Duodenal mucosa (tissue), 2 donors: ENCODE measurements at regions not wholly inside any gene's neighbourhood (a gene's known extent, or its start where the extent isn't known, plus 50 kb on each side); places are given as distances from the start of the nearest gene placed in this dataset.

Experiments
- H3K27ac ChIP-seq: one replicate; pipeline ENCODE4 v1.7.0; 2013; ENCODE audit warnings: low read depth, low read length
- H3K27me3 ChIP-seq, 2 donors: one replicate each; pipeline ENCODE4 v1.7.0; 2013; ENCODE audit warnings: low read length in 2 of 2, control low read depth in 1 of 2; ENCODE audit not compliant: insufficient read depth in 2 of 2, control insufficient read depth in 1 of 2
- H3K36me3 ChIP-seq, 2 donors: one replicate each; pipeline ENCODE4 v1.7.0; 2013; ENCODE audit warnings: low read length in 2 of 2, control low read depth in 1 of 2; ENCODE audit not compliant: insufficient read depth in 2 of 2, control insufficient read depth in 1 of 2
- H3K4me1 ChIP-seq, 2 donors: one replicate each; pipeline ENCODE4 v1.7.0; 2013; ENCODE audit warnings: low read length in 2 of 2, control low read depth in 1 of 2; ENCODE audit not compliant: insufficient read depth in 2 of 2, control insufficient read depth in 1 of 2
- H3K4me3 ChIP-seq, 2 donors: one replicate each; pipeline ENCODE4 v1.7.0; 2013; ENCODE audit warnings: low read length in 2 of 2, low read depth in 1 of 2
- H3K9ac ChIP-seq, 2 donors: one replicate each; pipeline ENCODE4 v1.7.0; 2013; ENCODE audit warnings: low read length in 2 of 2, low read depth in 1 of 2
- H3K9me3 ChIP-seq, 2 donors: one replicate each; pipeline ENCODE4 v1.7.0; 2013; ENCODE audit warnings: low read length in 2 of 2, control low read depth in 1 of 2; ENCODE audit not compliant: control insufficient read depth in 1 of 2

DNA sequence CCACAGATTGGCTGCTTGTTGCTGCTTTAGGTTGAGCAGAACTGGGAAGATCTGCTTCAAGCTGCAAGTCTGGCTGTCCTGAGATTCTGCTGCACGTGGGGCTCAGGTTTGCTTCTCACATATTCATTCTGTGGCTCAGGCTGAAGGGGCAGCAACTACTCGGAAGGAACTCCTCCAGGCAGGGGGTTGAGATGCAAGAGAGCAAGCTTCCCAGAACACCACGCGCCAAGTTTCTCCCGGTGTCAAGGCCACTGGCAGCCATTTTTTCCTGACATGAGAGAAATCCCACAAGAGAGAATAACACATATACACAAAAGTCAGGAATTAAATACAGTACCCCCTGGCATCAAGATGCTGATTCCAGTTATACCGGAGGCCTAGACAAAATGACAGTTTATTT is 887.6 kb upstream of the SLC10A2 start:
- H3K9me3 ChIP-seq: no peaks in the 10 kb centered on the region
- H3K27ac ChIP-seq: no peak overlapping the region
- no peaks in the 10 kb centered on the region for H3K27me3 ChIP-seq
- no peak overlapping the region for H3K4me3 ChIP-seq
- no peak overlapping the region for H3K9ac ChIP-seq
- no peaks in the 10 kb centered on the region for H3K36me3 ChIP-seq
- no peaks in the 10 kb centered on the region for H3K4me1 ChIP-seq

DNA sequence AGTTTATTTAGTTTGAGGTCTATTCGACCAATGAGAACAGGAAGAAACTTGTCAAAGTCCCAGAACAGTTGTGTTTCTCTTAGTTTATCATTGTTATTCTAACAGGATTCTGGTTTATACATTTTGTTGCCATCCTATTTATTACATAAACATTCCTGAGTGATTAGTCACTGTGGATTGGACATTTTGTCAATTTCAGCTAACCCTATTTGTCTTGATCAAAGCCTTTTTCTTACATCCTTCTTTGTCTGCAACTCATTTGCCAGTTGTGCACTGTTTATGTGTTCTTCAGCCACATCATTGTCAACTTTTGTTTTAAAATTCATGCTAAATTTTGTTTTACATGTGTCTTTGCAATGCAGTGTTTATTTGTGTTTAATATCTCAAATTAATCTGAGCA is 886.0 kb upstream of the SLC10A2 start:
- H3K36me3 ChIP-seq: no peaks in the 10 kb centered on the region
- H3K4me1 ChIP-seq: no peaks in the 10 kb centered on the region
- no peaks in the 10 kb centered on the region for H3K9me3 ChIP-seq
- no peaks in the 10 kb centered on the region for H3K27me3 ChIP-seq
- no peak overlapping the region for H3K9ac ChIP-seq
- no peak overlapping the region for H3K4me3 ChIP-seq
- H3K27ac ChIP-seq: no peak overlapping the region

DNA sequence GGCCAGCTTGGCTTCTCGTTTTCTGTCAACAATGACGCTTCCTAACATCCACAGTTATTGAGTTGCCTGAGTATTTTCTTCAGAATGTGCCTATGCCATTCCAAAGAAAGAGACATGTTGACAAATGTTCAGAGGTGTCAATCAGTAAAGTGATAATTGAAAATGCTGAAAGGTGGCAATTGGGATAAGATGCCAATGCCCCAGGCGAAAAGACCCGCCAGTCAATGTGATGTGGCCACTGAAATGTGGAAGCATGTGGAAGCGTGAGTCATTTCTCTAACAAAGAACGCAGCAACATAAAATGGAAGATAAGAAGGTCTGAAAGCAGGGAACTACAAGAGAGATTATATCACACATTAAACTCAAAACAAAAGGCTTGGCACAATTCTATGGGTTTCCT is 882.2 kb upstream of the SLC10A2 start:
- Histone ChIP-seq H3K4me1 (no peaks in the 10 kb centered on the region), H3K27me3 (no peaks in the 10 kb centered on the region), H3K9me3 (no peaks in the 10 kb centered on the region), H3K27ac (no peak overlapping the region), H3K9ac (no peak overlapping the region), H3K36me3 (no peaks in the 10 kb centered on the region), H3K4me3 (no peak overlapping the region)

DNA sequence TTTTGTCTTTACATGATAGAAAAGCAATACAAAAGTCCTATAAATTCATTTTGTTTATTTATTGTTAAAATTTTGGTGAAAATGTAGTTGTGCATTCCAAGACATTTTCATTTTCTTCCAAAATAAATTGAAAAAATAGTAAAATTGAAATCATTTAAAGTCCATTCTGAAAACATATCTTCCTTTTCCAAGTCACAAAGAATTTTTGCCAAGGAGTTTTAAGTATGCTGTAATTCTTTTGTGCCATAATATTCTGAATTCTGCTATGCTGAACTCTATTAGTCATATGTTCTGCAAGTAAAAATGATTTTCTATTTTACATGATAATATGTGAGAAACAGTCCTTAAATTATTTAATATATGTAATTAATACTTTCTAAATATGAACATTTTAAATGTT is 879.6 kb upstream of the SLC10A2 start:
- no peak overlapping the region for H3K4me3 ChIP-seq
- H3K9me3 ChIP-seq: no peaks in the 10 kb centered on the region
- no peaks in the 10 kb centered on the region for H3K36me3 ChIP-seq
- no peak overlapping the region for H3K9ac ChIP-seq
- no peaks in the 10 kb centered on the region for H3K27me3 ChIP-seq
- H3K4me1 ChIP-seq: no peaks in the 10 kb centered on the region
- no peak overlapping the region for H3K27ac ChIP-seq

DNA sequence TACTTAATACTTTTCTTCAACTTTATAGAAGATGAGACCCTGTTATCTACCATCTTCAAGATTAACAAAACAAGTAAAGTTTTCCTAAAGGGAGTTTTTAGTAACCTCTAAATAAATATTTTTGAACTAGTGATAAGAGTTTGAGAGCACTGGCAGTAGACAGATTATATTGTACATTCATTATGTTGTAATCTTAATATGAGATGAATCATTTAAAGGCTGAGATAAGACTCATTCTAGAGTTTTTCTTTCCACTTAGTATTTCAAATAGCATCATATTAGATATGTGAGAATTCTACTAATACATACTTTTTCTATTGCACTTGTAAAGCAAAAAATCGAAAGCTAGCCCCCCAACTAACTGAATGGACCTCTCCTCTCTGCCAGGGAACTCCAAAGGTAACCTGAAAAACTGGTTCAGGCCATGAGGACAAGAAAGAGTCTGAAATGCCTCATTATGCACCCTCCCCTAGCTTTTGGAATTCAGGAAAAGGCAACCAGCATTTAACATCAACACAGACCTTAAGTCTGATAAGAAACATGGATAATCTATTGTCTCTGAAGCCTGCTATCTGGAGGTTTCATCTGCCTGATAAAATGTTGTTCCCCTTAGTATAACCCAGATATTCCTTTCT is 875.4 kb upstream of the SLC10A2 start:
- Histone ChIP-seq H3K4me1 (no peaks in the 10 kb centered on the region), H3K27ac (no peak overlapping the region), H3K36me3 (no peaks in the 10 kb centered on the region), H3K9ac (no peak overlapping the region), H3K27me3 (no peaks in the 10 kb centered on the region), H3K4me3 (no peak overlapping the region), H3K9me3 (no peaks in the 10 kb centered on the region)

DNA sequence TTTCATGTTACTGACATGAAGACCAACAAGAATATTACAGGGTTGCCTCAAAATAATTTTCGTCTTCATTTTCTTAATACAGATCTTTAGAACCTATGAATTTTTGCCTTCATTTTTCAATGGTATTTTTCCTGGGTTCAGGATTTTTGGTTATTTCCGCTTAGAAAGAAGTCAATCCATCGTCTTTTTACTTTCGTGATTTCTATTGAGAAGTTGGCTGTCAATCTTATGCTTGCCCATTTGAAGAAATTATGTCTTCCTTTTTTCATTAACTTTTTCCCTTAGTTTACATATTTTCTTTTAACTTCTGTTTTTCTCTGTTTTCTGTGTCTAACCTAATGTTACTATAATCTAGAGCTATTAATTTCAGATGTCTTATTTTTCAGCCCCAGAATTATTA is 868.9 kb upstream of the SLC10A2 start:
- Histone ChIP-seq H3K27me3 (no peaks in the 10 kb centered on the region), H3K4me3 (no peak overlapping the region), H3K36me3 (no peaks in the 10 kb centered on the region), H3K27ac (no peak overlapping the region), H3K9me3 (peaks cover 0 to 2% of the 10 kb centered on the region in 2 donors), H3K4me1 (no peaks in the 10 kb centered on the region), H3K9ac (no peak overlapping the region)

DNA sequence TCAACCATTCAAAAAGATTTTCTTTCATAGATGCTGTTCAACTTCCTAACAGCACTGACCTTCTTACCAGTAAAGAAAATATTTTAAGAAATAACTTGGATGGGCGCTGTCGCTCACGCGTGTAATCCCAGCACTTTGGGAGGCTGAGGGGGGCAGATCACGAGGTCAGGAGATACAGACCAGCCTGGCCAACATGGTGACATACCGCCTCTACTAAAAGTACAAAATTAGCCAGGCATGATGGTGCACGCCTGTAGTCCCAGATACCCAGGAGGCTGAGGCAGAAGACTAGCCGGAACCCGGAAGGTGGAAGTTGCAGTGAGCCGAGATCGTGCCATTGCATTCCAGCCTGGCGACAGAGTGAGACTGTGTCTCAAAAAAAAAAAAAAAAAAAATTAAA is 865.7 kb upstream of the SLC10A2 start:
- Histone ChIP-seq H3K4me3 (no peak overlapping the region), H3K9ac (no peak overlapping the region), H3K9me3 (peaks cover 0 to 2% of the 10 kb centered on the region in 2 donors)

DNA sequence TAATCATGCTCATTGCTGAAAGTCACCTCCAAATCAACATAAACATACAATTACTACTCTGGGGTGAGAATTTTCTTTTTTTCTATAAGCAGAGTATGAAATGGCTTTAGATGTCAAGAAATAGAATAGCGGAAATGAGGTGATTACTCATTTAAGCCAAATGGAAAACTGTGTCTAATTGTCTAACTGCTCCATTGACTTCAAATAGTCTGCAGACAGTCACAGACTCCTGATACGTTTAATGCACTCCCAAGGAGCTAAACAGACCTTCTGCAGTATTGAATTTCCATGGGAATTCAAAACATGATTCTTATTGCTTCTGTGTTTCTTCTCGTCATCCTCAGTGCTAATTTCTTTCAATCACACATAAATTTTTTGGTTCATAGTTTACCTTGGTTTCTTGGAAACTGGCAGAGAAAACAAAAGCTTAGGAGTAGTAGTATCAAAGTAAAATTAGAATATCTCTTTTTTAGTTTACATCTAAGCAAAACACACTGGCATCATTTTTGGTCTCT is 865.2 kb upstream of the SLC10A2 start:
- no peak overlapping the region for H3K9ac ChIP-seq
- peaks cover 0 to 2% of the 10 kb centered on the region in 2 donors for H3K9me3 ChIP-seq
- H3K4me3 ChIP-seq: no peak overlapping the region
- no peaks in the 10 kb centered on the region for H3K27me3 ChIP-seq
- H3K36me3 ChIP-seq: no peaks in the 10 kb centered on the region
- H3K27ac ChIP-seq: no peak overlapping the region
- no peaks in the 10 kb centered on the region for H3K4me1 ChIP-seq

More for the DNA sequence above, 865.7 kb upstream of the SLC10A2 start:
- H3K4me1 ChIP-seq: no peaks in the 10 kb centered on the region
- no peaks in the 10 kb centered on the region for H3K27me3 ChIP-seq
- H3K36me3 ChIP-seq: no peaks in the 10 kb centered on the region
- H3K27ac ChIP-seq: no peak overlapping the region

DNA sequence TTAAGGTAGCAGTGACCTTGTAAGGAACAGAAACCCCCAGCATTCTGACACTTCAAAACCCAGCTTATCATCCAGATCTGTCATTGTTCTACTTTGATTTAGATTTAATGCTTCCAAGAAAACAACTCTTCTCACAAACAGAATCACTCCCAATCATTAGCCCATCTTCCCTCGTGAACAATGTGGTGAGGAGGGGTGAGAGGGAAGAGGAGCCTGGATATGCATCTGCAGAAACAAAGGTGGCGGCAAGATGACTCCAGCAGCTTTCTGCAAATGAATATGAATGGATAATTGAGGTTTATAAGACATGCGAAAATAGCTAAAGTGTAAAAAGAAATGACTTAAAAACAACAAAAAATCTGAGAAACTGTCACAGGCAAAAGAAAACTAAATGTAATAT is 859.9 kb upstream of the SLC10A2 start:
- no peak overlapping the region for H3K27ac ChIP-seq
- H3K4me1 ChIP-seq: no peaks in the 10 kb centered on the region
- H3K36me3 ChIP-seq: no peaks in the 10 kb centered on the region
- H3K4me3 ChIP-seq: no peak overlapping the region
- peaks cover 0 to 2% of the 10 kb centered on the region in 2 donors for H3K9me3 ChIP-seq
- H3K9ac ChIP-seq: no peak overlapping the region
- H3K27me3 ChIP-seq: no peaks in the 10 kb centered on the region

DNA sequence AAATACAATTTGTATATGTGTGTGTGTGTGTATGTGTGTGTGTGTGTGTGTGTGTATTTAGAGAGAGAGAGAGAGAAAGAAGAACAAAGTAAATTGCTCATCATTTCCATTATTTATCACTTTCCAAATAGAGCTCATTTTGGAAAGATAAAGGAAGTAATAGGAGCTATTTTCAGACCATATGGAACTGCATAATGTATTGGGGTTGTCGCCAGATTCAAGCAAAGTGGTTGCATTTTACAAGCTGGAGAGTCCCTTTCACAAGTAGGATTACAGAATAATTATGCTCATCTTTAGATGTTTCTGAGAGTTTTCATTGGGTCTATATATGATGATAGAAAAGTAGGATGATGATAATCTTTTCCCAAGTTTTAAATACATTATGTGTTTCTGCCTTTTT is 842.7 kb upstream of the SLC10A2 start:
- no peaks in the 10 kb centered on the region for H3K4me1 ChIP-seq
- no peak overlapping the region for H3K4me3 ChIP-seq
- no peak overlapping the region for H3K9ac ChIP-seq
- H3K27ac ChIP-seq: no peak overlapping the region
- no peaks in the 10 kb centered on the region for H3K27me3 ChIP-seq
- no peaks in the 10 kb centered on the region for H3K9me3 ChIP-seq
- H3K36me3 ChIP-seq: no peaks in the 10 kb centered on the region

DNA sequence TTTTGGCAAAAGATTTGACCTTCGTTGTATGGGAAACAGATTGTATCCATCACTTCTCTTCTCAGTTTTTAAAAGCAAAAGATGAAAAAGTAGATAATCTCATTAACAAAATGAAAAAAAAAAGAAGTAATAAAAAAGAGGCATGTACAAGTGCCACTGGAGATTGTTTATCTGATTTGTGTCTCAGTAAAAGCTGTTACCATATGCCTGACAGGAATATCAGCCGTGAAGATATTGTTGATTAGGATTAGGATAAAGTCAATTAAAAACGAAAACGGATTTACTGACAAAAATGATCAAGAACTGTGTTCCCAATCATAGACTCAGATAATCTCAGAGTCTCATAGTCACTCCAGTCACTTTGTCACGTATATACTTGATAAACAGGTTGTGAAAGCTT is 842.1 kb upstream of the SLC10A2 start:
- Histone ChIP-seq H3K27ac (no peak overlapping the region), H3K4me3 (no peak overlapping the region), H3K4me1 (no peaks in the 10 kb centered on the region), H3K36me3 (no peaks in the 10 kb centered on the region), H3K9me3 (no peaks in the 10 kb centered on the region), H3K9ac (no peak overlapping the region), H3K27me3 (no peaks in the 10 kb centered on the region)
